Cardiac muscle cell (in vitro differentiated cells and primary cell): ENCODE measurements at regions not wholly inside any gene's neighbourhood (a gene's known extent, or its start where the extent isn't known, plus 50 kb on each side); places are given as distances from the start of the nearest gene placed in this dataset.
A peak's percentile ranks its signal among the peaks of the same experiment; 100 is the strongest.

ENCODE experiments used
- DNase-seq, 2 donors: peaks; one replicate each; pipeline versions ENCODE4 v3.0.0 to v3.0.0-alpha.2; 2010 to 2017; ENCODE audit warnings: low read depth in 1 of 2, low spot score in 1 of 2
- H3K27ac ChIP-seq: fragments of 200-600 bp; sonication (generic); 2 replicates; pipeline ENCODE4 v1.5.1; 2016
- H3K27me3 ChIP-seq: fragments of 200-600 bp; sonication (generic); 2 replicates; pipeline ENCODE4 v1.6.0; 2016; ENCODE audit warnings: control low read depth
- H3K36me3 ChIP-seq: fragments of 200-600 bp; sonication (generic); 2 replicates; pipeline ENCODE4 v1.5.1; 2016; ENCODE audit warnings: control low read depth
- H3K4me1 ChIP-seq: fragments of 200-600 bp; sonication (generic); 2 replicates; pipeline ENCODE4 v1.8.1; 2017; ENCODE audit warnings: low read depth, mild to moderate bottlenecking, mixed run types
- H3K4me3 ChIP-seq: fragments of 200-600 bp; sonication (generic); 2 replicates; pipeline ENCODE4 v1.5.1; 2016; ENCODE audit warnings: mild to moderate bottlenecking
- H3K9me3 ChIP-seq: fragments of 200-600 bp; sonication (generic); 2 replicates; pipeline ENCODE4 v1.5.1; 2017; ENCODE audit warnings: low read depth, mild to moderate bottlenecking, control low read depth
- CTCF ChIP-seq: IDR thresholded peaks from 2 replicates; pipeline ENCODE4 v1.5.1; 2012; ENCODE audit warnings: low read depth, mild to moderate bottlenecking, low read length

DNA sequence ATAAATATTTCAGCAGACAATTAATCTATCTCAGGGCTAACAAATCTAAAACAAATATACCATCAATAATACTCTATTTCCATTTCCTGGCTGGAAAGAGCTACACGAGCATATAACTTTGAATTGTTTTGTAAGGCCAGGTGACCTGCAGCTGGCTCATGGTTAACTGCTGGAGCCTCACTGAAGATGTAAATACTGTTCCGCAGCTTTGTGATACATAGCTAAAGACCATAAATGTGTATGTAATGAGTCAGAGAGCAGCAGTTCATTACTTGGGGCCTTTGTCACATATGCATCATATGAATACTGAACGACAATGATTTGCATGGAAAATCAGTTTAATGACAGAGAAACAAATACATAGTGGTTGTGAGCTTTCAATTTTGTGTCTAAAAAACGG lies 109.4 kb upstream of the CCN2 start:
- Histone ChIP-seq H3K36me3 (no peaks in the 10 kb centered on the region), H3K27me3 (no peaks in the 10 kb centered on the region), H3K4me1 (no peaks in the 10 kb centered on the region), H3K4me3 (no peak overlapping the region), H3K9me3 (no peaks in the 10 kb centered on the region), H3K27ac (no peak overlapping the region)
- peak in 1 of 2 donors; percentile 50 for DNase-seq
- no peak for TF ChIP-seq CTCF

GRCh38 chr6:132058975-132059374 lies 107.8 kb upstream of the CCN2 start:
- no peaks in the 10 kb centered on the region for H3K9me3 ChIP-seq
- no peaks in the 10 kb centered on the region for H3K4me1 ChIP-seq
- H3K36me3 ChIP-seq = no peaks in the 10 kb centered on the region
- TF ChIP-seq CTCF = no peak
- peak; percentile 15 to 32 for DNase-seq
- no peak overlapping the region for H3K27ac ChIP-seq
- no peak overlapping the region for H3K4me3 ChIP-seq
- H3K27me3 ChIP-seq = no peaks in the 10 kb centered on the region

GRCh38 chr6:132054525-132054924 lies 103.4 kb upstream of the CCN2 start:
- no peak for TF ChIP-seq CTCF
- H3K4me1 ChIP-seq = no peaks in the 10 kb centered on the region
- no peak overlapping the region for H3K27ac ChIP-seq
- H3K36me3 ChIP-seq = no peaks in the 10 kb centered on the region
- no peaks in the 10 kb centered on the region for H3K9me3 ChIP-seq
- H3K4me3 ChIP-seq = no peak overlapping the region
- DNase-seq = no peak
- no peaks in the 10 kb centered on the region for H3K27me3 ChIP-seq

GRCh38 chr6:132053511-132053910 lies 102.3 kb upstream of the CCN2 start:
- DNase-seq = no peak
- Histone ChIP-seq H3K36me3 (no peaks in the 10 kb centered on the region), H3K4me1 (no peaks in the 10 kb centered on the region), H3K9me3 (no peaks in the 10 kb centered on the region), H3K27me3 (no peaks in the 10 kb centered on the region), H3K4me3 (no peak overlapping the region), H3K27ac (no peak overlapping the region)
- TF ChIP-seq CTCF = no peak

DNA sequence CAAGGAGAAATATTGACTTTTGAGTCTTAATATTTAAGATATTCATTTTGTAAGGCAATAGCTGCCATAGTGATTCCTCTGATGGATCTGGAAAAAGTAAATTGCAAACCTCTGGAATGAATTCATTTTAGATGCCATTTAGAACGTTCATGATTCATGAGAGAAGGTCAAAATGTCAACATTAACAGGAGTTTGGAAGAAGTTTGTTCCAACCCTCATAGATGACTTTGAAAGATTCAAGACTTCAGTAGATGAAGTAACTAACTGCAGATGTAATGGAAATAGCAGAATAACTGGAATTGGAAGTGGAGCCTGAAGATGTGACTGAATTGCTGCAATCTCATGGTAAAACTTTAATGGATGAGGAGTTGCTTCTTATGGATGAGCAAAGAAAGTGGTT lies 100.9 kb upstream of the CCN2 start:
- Histone ChIP-seq H3K36me3 (no peaks in the 10 kb centered on the region), H3K9me3 (no peaks in the 10 kb centered on the region), H3K27ac (no peak overlapping the region), H3K4me1 (no peaks in the 10 kb centered on the region), H3K27me3 (no peaks in the 10 kb centered on the region), H3K4me3 (no peak overlapping the region)
- no peak for DNase-seq
- TF ChIP-seq CTCF = no peak

DNA sequence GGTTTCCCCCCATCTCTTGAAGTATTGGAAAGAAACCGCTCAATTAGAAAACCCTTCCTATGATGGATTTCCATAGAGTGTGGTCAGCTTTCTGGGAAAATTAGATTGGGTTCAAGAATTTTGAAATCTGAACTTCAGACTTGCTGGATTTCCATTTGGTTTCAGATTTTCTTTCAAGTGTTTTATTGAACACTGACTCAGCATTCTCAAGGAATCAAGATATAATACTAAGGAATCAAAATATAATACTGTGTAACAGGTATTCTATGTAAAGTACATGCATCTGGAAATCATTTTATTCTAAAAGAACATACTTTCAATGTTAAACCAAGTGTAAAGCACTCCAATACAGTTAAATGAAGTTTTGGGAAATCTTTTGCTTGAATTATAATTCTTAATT lies 94.7 kb upstream of the CCN2 start:
- Histone ChIP-seq H3K27ac (no peak overlapping the region), H3K27me3 (no peaks in the 10 kb centered on the region), H3K9me3 (no peaks in the 10 kb centered on the region), H3K4me3 (no peak overlapping the region), H3K4me1 (no peaks in the 10 kb centered on the region), H3K36me3 (no peaks in the 10 kb centered on the region)
- no peak for DNase-seq
- no peak for TF ChIP-seq CTCF
